ENCODE measurements at regions not wholly inside any gene's neighbourhood (a gene's known extent, or its start where the extent isn't known, plus 50 kb on each side); places are given as distances from the start of the nearest gene placed in this dataset.

- ATAC-seq (no peak), DNase-seq (no peak)
- Histone ChIP-seq H3K4me3 (no peak overlapping the region), H3K36me3 (no peaks in the 10 kb centered on the region), H3K27ac (no peak overlapping the region), H3K9me3 (no peaks in the 10 kb centered on the region), H3K4me1 (no peaks in the 10 kb centered on the region), H3K27me3 (no peaks in the 10 kb centered on the region)
- intact Hi-C loops (cut with DNase I; ENCODE audit: low total_unique reads) (no loop called here), in situ Hi-C loops (cut with MboI; ENCODE audit: low sequenced_read_pairs in 4 of 4) (no loop called here)
- TF ChIP-seq POLR2A (IDR thresholded peaks at IDR 0.05) (no peak), CTCF (IDR thresholded peaks at IDR 0.05 in 4 of 5, conservative IDR thresholded peaks at IDR 0.05 in 1 of 5) (no peak)
Observed at GRCh38 chr11:129291546-129291945, 84.1 kb upstream of the BARX2 start.

DNA sequence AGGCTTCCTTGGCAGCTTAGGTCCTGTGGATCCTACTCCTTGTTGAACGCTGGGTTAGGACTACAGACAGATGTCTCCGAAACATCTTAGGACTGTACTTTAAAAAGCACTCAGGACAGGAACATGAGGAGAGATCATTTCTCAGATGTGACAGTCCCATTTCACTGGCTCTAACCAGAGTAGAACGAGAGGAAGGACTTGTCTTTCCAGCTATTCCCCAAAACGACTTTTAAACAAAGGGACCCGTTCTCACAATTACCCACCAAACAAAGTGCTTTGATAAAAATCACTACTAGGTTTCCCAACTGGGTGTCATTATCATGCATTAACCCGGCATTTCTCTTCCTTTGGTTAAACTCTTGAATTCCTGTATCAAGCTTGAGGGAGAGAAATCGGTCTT is 84.7 kb upstream of the BARX2 start:
- H3K36me3 ChIP-seq = no peaks in the 10 kb centered on the region
- no peak overlapping the region for H3K4me3 ChIP-seq
- H3K27me3 ChIP-seq = no peaks in the 10 kb centered on the region
- no peak overlapping the region for H3K27ac ChIP-seq
- ATAC-seq = no peak
- TF ChIP-seq POLR2A (IDR thresholded peaks at IDR 0.05) (no peak), CTCF (IDR thresholded peaks at IDR 0.05 in 4 of 5, conservative IDR thresholded peaks at IDR 0.05 in 1 of 5) (no peak)
- in situ Hi-C loops (cut with MboI; ENCODE audit: low sequenced_read_pairs in 4 of 4) (no loop called here), intact Hi-C loops (cut with DNase I; ENCODE audit: low total_unique reads) (no loop called here)
- no peaks in the 10 kb centered on the region for H3K4me1 ChIP-seq
- no peaks in the 10 kb centered on the region for H3K9me3 ChIP-seq
- no peak for DNase-seq

- TF ChIP-seq CTCF (IDR thresholded peaks at IDR 0.05 in 4 of 5, conservative IDR thresholded peaks at IDR 0.05 in 1 of 5) = no peak
- TF ChIP-seq POLR2A (IDR thresholded peaks at IDR 0.05) = no peak
- no peak for ATAC-seq
- Histone ChIP-seq H3K9me3 (no peaks in the 10 kb centered on the region), H3K36me3 (no peaks in the 10 kb centered on the region), H3K27ac (no peak overlapping the region), H3K4me1 (no peaks in the 10 kb centered on the region), H3K27me3 (no peaks in the 10 kb centered on the region), H3K4me3 (no peak overlapping the region)
- no peak for DNase-seq
- intact Hi-C loops (cut with DNase I; ENCODE audit: low total_unique reads) = no loop called here
- in situ Hi-C loops (cut with MboI; ENCODE audit: low sequenced_read_pairs in 4 of 4) = no loop called here
Observed at GRCh38 chr11:129289350-129290040, 86.2 kb upstream of the BARX2 start.

- Histone ChIP-seq H3K27me3 (no peaks in the 10 kb centered on the region), H3K27ac (no peak overlapping the region), H3K4me3 (no peak overlapping the region), H3K4me1 (no peaks in the 10 kb centered on the region), H3K9me3 (no peaks in the 10 kb centered on the region), H3K36me3 (no peaks in the 10 kb centered on the region)
- ATAC-seq (no peak), DNase-seq (no peak)
- in situ Hi-C loops (cut with MboI; ENCODE audit: low sequenced_read_pairs in 4 of 4) (no loop called here), intact Hi-C loops (cut with DNase I; ENCODE audit: low total_unique reads) (no loop called here)
- no peak for TF ChIP-seq CTCF (IDR thresholded peaks at IDR 0.05 in 4 of 5, conservative IDR thresholded peaks at IDR 0.05 in 1 of 5)
- TF ChIP-seq POLR2A (IDR thresholded peaks at IDR 0.05) = no peak
Observed at GRCh38 chr11:129287920-129288319, 87.7 kb upstream of the BARX2 start.

GRCh38 chr11:129286813-129287212 is 88.8 kb upstream of the BARX2 start:
- Histone ChIP-seq H3K4me3 (no peak overlapping the region), H3K9me3 (no peaks in the 10 kb centered on the region), H3K36me3 (no peaks in the 10 kb centered on the region), H3K27me3 (no peaks in the 10 kb centered on the region), H3K4me1 (no peaks in the 10 kb centered on the region), H3K27ac (no peak overlapping the region)
- in situ Hi-C loops (cut with MboI; ENCODE audit: low sequenced_read_pairs in 4 of 4) (no loop called here), intact Hi-C loops (cut with DNase I; ENCODE audit: low total_unique reads) (no loop called here)
- no peak for DNase-seq
- ATAC-seq = no peak
- TF ChIP-seq POLR2A (IDR thresholded peaks at IDR 0.05) = no peak
- no peak for TF ChIP-seq CTCF (IDR thresholded peaks at IDR 0.05 in 4 of 5, conservative IDR thresholded peaks at IDR 0.05 in 1 of 5)

Data from gastrocnemius medialis (tissue), 4 donors.